GM06990 (cell line): ENCODE measurements at regions not wholly inside any gene's neighbourhood (a gene's known extent, or its start where the extent isn't known, plus 50 kb on each side); places are given as distances from the start of the nearest gene placed in this dataset.

Source experiments
- DNase-seq: peaks from one replicate; pipeline ENCODE4 v3.0.0-alpha.2; 2011; ENCODE audit not compliant: insufficient read length; ENCODE audit errors: extremely low read depth
- H3K27me3 ChIP-seq: replicated peaks from 2 replicates; pipeline ENCODE4 v1.6.0; 2011; ENCODE audit warnings: low read length; ENCODE audit not compliant: control insufficient read depth, insufficient read depth
- H3K36me3 ChIP-seq: 2 replicates; pipeline ENCODE4 v1.5.1; 2011; ENCODE audit warnings: low read length; ENCODE audit not compliant: control insufficient read depth, insufficient read depth
- H3K4me3 ChIP-seq: replicated peaks from 2 replicates; pipeline ENCODE4 v1.5.1; 2011; ENCODE audit warnings: low read depth, mild to moderate bottlenecking, control low read depth, low read length
- TF ChIP-seq, protein P1 (sequence below): IDR thresholded peaks from 2 replicates; pipeline ENCODE4 v1.5.1; 2011; ENCODE audit warnings: low read length, control low read depth, mild to moderate bottlenecking, inconsistent platforms; ENCODE audit not compliant: insufficient read depth, poor library complexity, severe bottlenecking

DNA sequence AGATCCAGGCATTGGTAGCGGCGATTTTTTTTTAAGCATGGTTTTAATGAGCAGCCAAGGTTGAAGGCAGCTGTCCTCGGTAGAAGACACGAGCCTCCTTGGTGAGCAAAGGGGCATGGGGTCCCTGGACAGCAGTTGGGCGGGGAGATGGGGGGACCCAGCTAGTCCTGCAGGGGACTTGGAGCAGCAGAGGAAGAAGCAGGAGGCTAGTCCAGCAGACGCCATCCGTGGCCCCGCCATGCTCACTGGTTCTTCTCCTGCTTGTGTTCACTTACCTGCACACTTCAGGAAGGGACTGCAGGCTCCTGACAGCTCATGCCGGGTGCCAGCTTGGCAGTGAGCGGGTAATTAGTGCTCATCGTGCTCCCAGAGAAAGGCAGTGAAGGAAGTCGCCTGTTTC, 130.2 kb upstream of the CDH5 start:
- Histone ChIP-seq H3K4me3 (no peak overlapping the region), H3K27me3 (peaks cover 3% of the 10 kb centered on the region), H3K36me3 (no peaks in the 10 kb centered on the region)
- DNase-seq: no peak
- TF ChIP-seq, protein P1, sequence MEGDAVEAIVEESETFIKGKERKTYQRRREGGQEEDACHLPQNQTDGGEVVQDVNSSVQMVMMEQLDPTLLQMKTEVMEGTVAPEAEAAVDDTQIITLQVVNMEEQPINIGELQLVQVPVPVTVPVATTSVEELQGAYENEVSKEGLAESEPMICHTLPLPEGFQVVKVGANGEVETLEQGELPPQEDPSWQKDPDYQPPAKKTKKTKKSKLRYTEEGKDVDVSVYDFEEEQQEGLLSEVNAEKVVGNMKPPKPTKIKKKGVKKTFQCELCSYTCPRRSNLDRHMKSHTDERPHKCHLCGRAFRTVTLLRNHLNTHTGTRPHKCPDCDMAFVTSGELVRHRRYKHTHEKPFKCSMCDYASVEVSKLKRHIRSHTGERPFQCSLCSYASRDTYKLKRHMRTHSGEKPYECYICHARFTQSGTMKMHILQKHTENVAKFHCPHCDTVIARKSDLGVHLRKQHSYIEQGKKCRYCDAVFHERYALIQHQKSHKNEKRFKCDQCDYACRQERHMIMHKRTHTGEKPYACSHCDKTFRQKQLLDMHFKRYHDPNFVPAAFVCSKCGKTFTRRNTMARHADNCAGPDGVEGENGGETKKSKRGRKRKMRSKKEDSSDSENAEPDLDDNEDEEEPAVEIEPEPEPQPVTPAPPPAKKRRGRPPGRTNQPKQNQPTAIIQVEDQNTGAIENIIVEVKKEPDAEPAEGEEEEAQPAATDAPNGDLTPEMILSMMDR: no peak

DNA sequence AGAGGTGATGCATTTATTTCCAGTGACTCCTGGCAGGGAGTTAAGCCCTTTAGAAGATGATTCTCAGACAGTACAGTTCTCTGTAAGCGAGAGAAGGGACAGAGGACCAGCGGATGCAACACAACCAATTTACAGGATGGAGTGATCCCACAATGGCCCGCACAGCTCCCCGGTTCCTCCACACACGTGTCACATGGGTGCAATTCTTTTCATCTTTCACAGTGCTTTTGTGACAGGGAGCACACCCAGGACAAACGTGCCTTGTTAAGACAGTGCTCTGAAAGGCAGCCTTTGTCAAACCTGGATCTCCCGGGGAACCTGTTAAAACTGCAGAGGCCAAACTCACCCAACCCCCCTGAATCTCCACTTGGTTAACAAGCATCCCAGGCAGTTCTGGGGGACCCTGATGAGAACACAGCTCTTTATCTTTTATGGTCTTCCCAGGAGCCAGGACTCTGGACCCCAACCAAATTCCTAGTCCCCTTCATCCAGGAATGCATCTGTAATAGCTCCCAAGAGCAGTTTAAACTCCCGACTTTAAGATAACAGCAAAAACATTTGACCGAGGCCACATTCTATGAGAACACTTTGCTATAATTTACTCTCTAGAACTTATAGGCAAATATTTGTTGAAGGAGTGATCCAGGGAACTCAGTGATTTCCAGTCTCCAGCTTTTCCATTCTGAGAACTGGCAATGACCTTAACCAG, 134.9 kb upstream of the CDH5 start:
- H3K36me3 ChIP-seq: no peaks in the 10 kb centered on the region
- H3K27me3 ChIP-seq: peaks cover 2% of the 10 kb centered on the region
- H3K4me3 ChIP-seq: no peak overlapping the region
- TF ChIP-seq, protein P1: no peak
- no peak for DNase-seq

DNA sequence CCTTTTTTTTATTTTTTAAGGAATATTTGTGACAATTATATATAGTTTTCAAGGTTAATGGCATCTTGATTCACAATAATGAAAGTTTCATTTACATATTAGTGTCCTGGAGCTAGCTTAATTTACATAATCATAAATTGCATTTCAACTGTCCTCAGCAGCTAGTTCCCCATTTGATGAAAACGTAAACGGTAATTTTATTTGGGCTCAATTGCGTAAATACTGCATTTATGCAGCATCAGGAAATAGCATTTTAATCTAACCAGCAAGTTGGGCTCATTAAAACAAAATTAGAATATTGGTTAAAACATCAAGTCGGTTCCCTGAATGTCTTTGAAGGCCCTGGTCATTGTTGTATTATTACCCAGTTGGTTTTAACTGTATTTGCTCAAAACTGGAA, 136.8 kb upstream of the CDH5 start:
- Histone ChIP-seq H3K36me3 (no peaks in the 10 kb centered on the region), H3K27me3 (no peaks in the 10 kb centered on the region; the same call in 1 of the 2 replicates), H3K4me3 (no peak overlapping the region)
- TF ChIP-seq, protein P1: no peak
- DNase-seq: no peak

DNA sequence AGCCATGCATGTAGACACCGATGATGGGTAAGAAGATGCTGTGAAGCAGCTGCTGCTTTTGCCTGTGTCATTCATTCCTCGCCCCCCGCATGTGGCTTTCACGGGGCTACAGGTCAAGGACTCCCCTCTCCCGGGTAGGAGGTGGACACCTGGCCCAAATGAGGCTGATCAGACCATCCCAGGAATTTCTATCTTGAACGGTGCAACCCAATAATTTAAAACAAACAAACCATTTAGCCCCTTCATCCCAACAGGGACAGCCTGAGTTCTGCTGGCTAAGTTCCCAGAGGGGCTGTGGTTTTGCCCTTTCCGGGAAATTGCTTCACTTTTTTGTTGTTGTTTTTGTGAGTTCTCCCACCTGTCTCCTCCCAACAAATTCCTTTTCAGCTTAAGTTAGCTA, 137.7 kb upstream of the CDH5 start:
- no peak for DNase-seq
- TF ChIP-seq, protein P1: no peak
- Histone ChIP-seq H3K36me3 (no peaks in the 10 kb centered on the region), H3K4me3 (no peak overlapping the region), H3K27me3 (no peaks in the 10 kb centered on the region; the same call in 1 of the 2 replicates)

DNA sequence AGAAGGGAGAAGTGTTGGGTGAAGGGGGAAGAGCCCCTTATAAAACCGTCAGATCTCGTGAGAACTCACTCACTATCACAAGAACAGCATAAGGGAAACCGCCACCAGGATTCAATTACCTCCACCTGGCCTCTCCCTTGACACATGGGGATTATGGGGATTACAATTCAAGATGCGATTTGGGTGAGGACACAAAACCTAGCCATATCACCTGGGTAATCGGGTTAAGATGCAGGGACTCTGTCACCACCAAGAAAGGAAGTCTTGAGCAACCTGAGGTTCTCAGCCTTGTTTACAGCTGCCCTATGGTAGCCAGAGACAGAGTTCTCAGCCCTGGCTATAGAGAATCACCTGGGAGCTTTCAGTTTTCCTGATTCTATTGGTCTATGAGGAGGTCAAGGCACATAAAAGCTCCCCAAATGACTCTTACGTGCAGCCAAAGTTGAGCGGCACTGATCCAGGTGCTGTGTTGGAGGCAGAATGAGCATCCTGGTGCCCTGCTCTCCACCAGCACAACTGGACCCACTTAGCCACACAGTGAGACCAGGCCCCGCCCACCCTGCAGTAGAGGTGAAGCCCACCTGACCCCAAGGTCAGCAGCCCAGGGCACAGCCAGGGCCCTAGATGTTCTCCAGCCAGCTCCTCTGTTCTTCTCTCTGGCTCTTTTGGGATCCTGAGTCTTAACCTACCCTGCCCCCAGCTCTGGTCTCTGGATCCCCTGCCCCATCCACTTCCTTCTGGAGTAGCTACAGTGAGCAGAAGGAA, 138.5 kb upstream of the CDH5 start:
- DNase-seq: no peak
- Histone ChIP-seq H3K4me3 (no peak overlapping the region), H3K27me3 (no peaks in the 10 kb centered on the region; the same call in 1 of the 2 replicates), H3K36me3 (no peaks in the 10 kb centered on the region)
- TF ChIP-seq, protein P1: no peak
